PC-9 (cell line): ENCODE measurements at regions not wholly inside any gene's neighbourhood (a gene's known extent, or its start where the extent isn't known, plus 50 kb on each side); places are given as distances from the start of the nearest gene placed in this dataset.
"Not testable (repeated sequence)": the region's sequence is repeated elsewhere in the genome, so short reads cannot be mapped to it uniquely, and the experiment has no call there.

Experiments used
- EZH2 ChIP-seq: fragments of 200-600 bp; sonication (generic); IDR thresholded peaks from 2 replicates; pipeline ENCODE4 v1.8.0; 2017; ENCODE audit warnings: antibody characterized with exemption, low read depth
- TF ChIP-seq, protein P1 (sequence below): fragments of 200-600 bp; sonication (generic); conservative IDR thresholded peaks from 2 replicates; pipeline ENCODE4 v1.6.1; 2017; ENCODE audit warnings: mixed run types, antibody characterized with exemption, mild to moderate bottlenecking, moderate library complexity

DNA sequence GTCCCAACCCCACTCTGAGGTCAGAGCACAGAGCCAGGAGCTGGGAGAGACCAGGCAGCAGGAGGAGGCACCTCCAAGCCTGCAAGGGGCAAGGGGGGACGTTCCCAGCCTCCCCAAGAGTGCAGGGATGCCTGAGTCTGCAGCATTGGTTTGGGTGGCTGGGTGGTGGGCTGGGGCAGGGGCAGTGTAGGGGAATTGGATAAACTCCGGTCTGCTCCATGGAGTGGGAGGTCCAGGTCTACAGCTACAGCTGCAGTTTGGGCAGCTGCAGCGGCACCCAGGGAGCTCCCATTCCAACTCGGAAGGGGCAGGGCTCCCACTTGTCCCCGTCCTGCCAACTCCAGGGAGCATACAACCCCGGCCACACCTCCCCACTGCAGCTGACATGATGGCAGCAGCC, 617.5 kb upstream of the SEMA6D start:
- TF ChIP-seq, protein P1, sequence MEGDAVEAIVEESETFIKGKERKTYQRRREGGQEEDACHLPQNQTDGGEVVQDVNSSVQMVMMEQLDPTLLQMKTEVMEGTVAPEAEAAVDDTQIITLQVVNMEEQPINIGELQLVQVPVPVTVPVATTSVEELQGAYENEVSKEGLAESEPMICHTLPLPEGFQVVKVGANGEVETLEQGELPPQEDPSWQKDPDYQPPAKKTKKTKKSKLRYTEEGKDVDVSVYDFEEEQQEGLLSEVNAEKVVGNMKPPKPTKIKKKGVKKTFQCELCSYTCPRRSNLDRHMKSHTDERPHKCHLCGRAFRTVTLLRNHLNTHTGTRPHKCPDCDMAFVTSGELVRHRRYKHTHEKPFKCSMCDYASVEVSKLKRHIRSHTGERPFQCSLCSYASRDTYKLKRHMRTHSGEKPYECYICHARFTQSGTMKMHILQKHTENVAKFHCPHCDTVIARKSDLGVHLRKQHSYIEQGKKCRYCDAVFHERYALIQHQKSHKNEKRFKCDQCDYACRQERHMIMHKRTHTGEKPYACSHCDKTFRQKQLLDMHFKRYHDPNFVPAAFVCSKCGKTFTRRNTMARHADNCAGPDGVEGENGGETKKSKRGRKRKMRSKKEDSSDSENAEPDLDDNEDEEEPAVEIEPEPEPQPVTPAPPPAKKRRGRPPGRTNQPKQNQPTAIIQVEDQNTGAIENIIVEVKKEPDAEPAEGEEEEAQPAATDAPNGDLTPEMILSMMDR: not testable (repeated sequence)
- TF ChIP-seq EZH2: not testable (repeated sequence)
